Testis (tissue), 2 donors: ENCODE measurements at regions not wholly inside any gene's neighbourhood (a gene's known extent, or its start where the extent isn't known, plus 50 kb on each side); places are given as distances from the start of the nearest gene placed in this dataset.

Experiments
- DNase-seq: peaks from one replicate; pipeline ENCODE4 v3.0.0-alpha.2; 2019
- H3K27ac ChIP-seq, 2 donors: fragments of 200-600 bp; sonication (generic); one replicate each; pipeline ENCODE4 v1.5.1; 2019
- H3K27me3 ChIP-seq: fragments of 200-600 bp; sonication (generic); one replicate; pipeline ENCODE4 v1.5.1; 2019
- H3K36me3 ChIP-seq: fragments of 200-600 bp; sonication (generic); one replicate; pipeline ENCODE4 v1.5.1; 2017; ENCODE audit warnings: low read depth; ENCODE audit errors: missing control alignments
- H3K4me1 ChIP-seq: fragments of 200-600 bp; sonication (generic); one replicate; pipeline ENCODE4 v1.5.1; 2019
- H3K4me3 ChIP-seq, 2 donors: fragments of 200-600 bp; sonication (generic); one replicate each; pipeline ENCODE4 v1.5.1; 2017 to 2019
- H3K9me3 ChIP-seq: fragments of 200-600 bp; sonication (generic); one replicate; pipeline ENCODE4 v1.5.1; 2017
- CTCF ChIP-seq, 3 experiments: fragments of 450-650 bp in 2 of 3; fragments of 200-600 bp in 1 of 3; sonication (generic) in 1 of 3; IDR thresholded peaks; one replicate each; pipeline ENCODE4 v1.5.1; 2016 to 2019; ENCODE audit warnings: antibody characterized with exemption in 3 of 3, mild to moderate bottlenecking in 2 of 3, moderate library complexity in 1 of 3
- POLR2A ChIP-seq: fragments of 450-650 bp; IDR thresholded peaks from one replicate; pipeline ENCODE4 v1.6.1; 2017; ENCODE audit warnings: antibody characterized with exemption, mild to moderate bottlenecking, moderate library complexity
- WGBS, 2 donors: methylation state at CpG; one replicate each; pipeline ENCODE4 v1.1.5; 2018; 5-methylcytosine and 5-hydroxymethylcytosine counted together
- intact Hi-C: fragments of 100-400 bp; cut with DNase I; formaldehyde crosslinking; loops from one replicate; pipeline ENCODE4 v1.15.1; 2023; ENCODE audit warnings: low total_unique reads

- no peak for DNase-seq
- H3K27ac ChIP-seq: no peak overlapping the region
- 5% methylated on average over 8 to 13 of the region's 13 CpGs for WGBS, 2 donors
- H3K9me3 ChIP-seq: no peaks in the 10 kb centered on the region
- H3K36me3 ChIP-seq: no peaks in the 10 kb centered on the region
- intact Hi-C loops: no loop called here
- no peaks in the 10 kb centered on the region for H3K27me3 ChIP-seq
- H3K4me1 ChIP-seq: no peaks in the 10 kb centered on the region
- H3K4me3 ChIP-seq: peak overlapping the region; percentile 21 to 51
- TF ChIP-seq CTCF (IDR thresholded peaks at IDR 0.05): no peak
- no peak for TF ChIP-seq POLR2A
Measured at GRCh38 chr7:32428546-32428945, 61.6 kb downstream of the LSM5 start.

DNA sequence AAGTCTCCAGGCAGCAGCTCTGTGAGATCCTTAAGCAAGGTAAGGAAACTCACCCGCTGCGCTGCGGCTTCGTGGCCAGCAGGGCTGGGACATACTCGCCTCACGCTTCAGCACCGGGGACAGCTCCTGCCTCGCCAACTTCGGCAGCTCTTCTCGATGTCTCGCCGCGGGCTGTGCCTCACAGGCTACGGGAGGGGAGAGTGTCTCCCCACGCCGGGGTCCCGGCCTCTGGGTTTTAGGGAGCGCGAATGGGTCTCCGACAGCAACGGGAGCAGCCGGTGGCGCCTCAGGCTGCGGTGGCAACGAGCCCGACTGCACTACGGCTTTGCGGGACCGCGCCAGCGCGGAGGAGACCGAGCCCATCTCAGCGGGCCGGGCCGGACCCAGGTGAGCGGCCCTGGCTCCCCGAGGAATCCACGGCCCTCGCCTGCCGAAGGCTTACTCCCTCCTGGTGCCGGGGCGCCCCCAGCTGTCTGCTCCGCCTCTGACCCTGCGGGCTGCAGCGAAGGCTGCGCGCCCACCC is 62.4 kb downstream of the LSM5 start:
- peak; percentile 81 for DNase-seq
- no peaks in the 10 kb centered on the region for H3K27me3 ChIP-seq
- intact Hi-C loops: no loop called here
- H3K4me1 ChIP-seq: no peaks in the 10 kb centered on the region
- H3K4me3 ChIP-seq: peak overlapping the region; percentile 21 to 51
- TF ChIP-seq CTCF (IDR thresholded peaks at IDR 0.05): peak in 1 of 3 experiments; percentile 26
- TF ChIP-seq POLR2A: no peak
- H3K27ac ChIP-seq: no peak overlapping the region
- no peaks in the 10 kb centered on the region for H3K36me3 ChIP-seq
- no peaks in the 10 kb centered on the region for H3K9me3 ChIP-seq
- WGBS, 2 donors: 0 to 2% methylated on average over 12 to 25 of the region's 48 CpGs

- Histone ChIP-seq H3K27ac (no peak overlapping the region), H3K36me3 (no peaks in the 10 kb centered on the region), H3K27me3 (no peaks in the 10 kb centered on the region), H3K4me1 (no peaks in the 10 kb centered on the region), H3K9me3 (no peaks in the 10 kb centered on the region), H3K4me3 (no peak overlapping the region)
- 76 to 84% methylated on average over 8 of the region's 8 CpGs for WGBS, 2 donors
- DNase-seq: no peak
- intact Hi-C loops: loop anchor here (10.0 kb wide), 1 partner anchor 952 kb away; no protein-coding TSS in a partner anchor
- TF ChIP-seq CTCF (IDR thresholded peaks at IDR 0.05): no peak
- no peak for TF ChIP-seq POLR2A
Measured at GRCh38 chr7:32416846-32417245, 73.3 kb downstream of the LSM5 start.

DNA sequence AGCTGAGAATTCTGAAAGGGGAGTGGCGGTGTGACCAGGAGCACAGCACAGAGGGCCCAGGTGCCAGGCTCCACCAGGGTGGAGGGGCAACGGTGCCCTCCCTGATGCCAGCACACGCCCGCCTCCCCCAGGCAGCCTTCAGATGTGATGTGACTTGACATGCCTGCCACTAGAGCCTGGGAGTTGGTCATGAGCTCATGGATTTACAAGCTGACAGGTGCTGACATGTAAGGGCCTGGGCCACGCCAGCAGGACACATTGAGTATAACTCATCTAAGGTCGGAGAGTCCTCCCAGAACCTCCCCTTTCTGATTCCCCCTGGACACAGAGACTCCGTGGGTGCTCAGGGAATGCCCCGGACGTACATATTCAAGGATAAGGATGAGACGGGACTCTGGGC is 74.2 kb downstream of the LSM5 start:
- TF ChIP-seq POLR2A (no peak), CTCF (IDR thresholded peaks at IDR 0.05) (no peak)
- intact Hi-C loops: loop anchor here (10.0 kb wide), 1 partner anchor 951 kb away; no protein-coding TSS in a partner anchor
- no peaks in the 10 kb centered on the region for H3K9me3 ChIP-seq
- H3K4me3 ChIP-seq: no peak overlapping the region
- no peaks in the 10 kb centered on the region for H3K36me3 ChIP-seq
- H3K4me1 ChIP-seq: no peaks in the 10 kb centered on the region
- no peaks in the 10 kb centered on the region for H3K27me3 ChIP-seq
- no peak for DNase-seq
- H3K27ac ChIP-seq: no peak overlapping the region
- WGBS, 2 donors: 74 to 78% methylated on average over 8 to 10 of the region's 10 CpGs

GRCh38 chr7:32415519-32415918 is 74.7 kb downstream of the LSM5 start:
- H3K27ac ChIP-seq: no peak overlapping the region
- WGBS, 2 donors: 67 to 69% methylated on average over 6 of the region's 6 CpGs

More at GRCh38 chr7:32415519-32415918, 74.7 kb downstream of the LSM5 start:
- TF ChIP-seq CTCF (IDR thresholded peaks at IDR 0.05): no peak
- no peak for TF ChIP-seq POLR2A
- no peak for DNase-seq
- Histone ChIP-seq H3K36me3 (no peaks in the 10 kb centered on the region), H3K4me3 (no peak overlapping the region), H3K27me3 (no peaks in the 10 kb centered on the region), H3K4me1 (no peaks in the 10 kb centered on the region), H3K9me3 (no peaks in the 10 kb centered on the region)
- intact Hi-C loops: loop anchor here (10.0 kb wide), 1 partner anchor 951 kb away; no protein-coding TSS in a partner anchor
